Endothelial cell of umbilical vein (primary cell): ENCODE measurements at regions not wholly inside any gene's neighbourhood (a gene's known extent, or its start where the extent isn't known, plus 50 kb on each side); places are given as distances from the start of the nearest gene placed in this dataset.

Source experiments
- BruUV-seq: library from RNA; stranded (reverse); fragments of 400-500 nt; replicated peaks from 2 replicates; lab custom pipeline; 2021; lab: Mats Ljungman, UMichigan
- CTCF ChIA-PET: fragments of 300-600, 350-600 bp; sonication (Branson Sonifier 250); formaldehyde crosslinking; loops from one replicate; lab custom pipeline; 2021; ENCODE audit warnings: antibody characterized with exemption, inconsistent platforms; lab: Charles Lee
- POLR2A ChIA-PET: fragments of 300-600, 350-600 bp; sonication (Branson Sonifier 250); formaldehyde crosslinking; loops from one replicate; lab custom pipeline; 2021; ENCODE audit warnings: antibody characterized with exemption, inconsistent platforms; lab: Charles Lee
- DNase-seq: peaks from one replicate; pipeline ENCODE4 v3.0.0-alpha.2; 2011; ENCODE audit warnings: low read depth, low spot score
- FAIRE-seq: peaks from 2 replicates; lab custom pipeline; 2011; peaks lifted over from hg19 to GRCh38; lab: Jason Lieb, UNC
- H2AFZ ChIP-seq: 2 replicates; pipeline ENCODE4 v1.6.0; 2012; ENCODE audit warnings: low read depth, low read length, control low read depth, inconsistent platforms
- H3K27ac ChIP-seq: 2 replicates; pipeline ENCODE4 v1.5.1; 2011; ENCODE audit warnings: low read depth, mild to moderate bottlenecking, control low read depth, low read length, moderate library complexity; ENCODE audit not compliant: insufficient read depth
- H3K27me3 ChIP-seq, 2 experiments: 2 replicates each; pipeline versions ENCODE4 v1.6.0 to v1.6.1; 2011; ENCODE audit warnings: low read length in 2 of 2, mixed read lengths in 1 of 2; ENCODE audit not compliant: control insufficient read depth in 2 of 2, insufficient read depth in 2 of 2
- H3K36me3 ChIP-seq, 2 experiments: 2 replicates in 1 of 2; 3 replicates in 1 of 2; pipeline ENCODE4 v1.5.1; 2011; ENCODE audit warnings: low read length in 2 of 2, mild to moderate bottlenecking in 1 of 2, moderate library complexity in 1 of 2; ENCODE audit not compliant: control insufficient read depth in 2 of 2, insufficient read depth in 2 of 2; ENCODE audit errors: extremely low read depth in 1 of 2
- H3K4me1 ChIP-seq: 3 replicates; pipeline ENCODE4 v1.5.1; 2011; ENCODE audit warnings: mild to moderate bottlenecking, low read length; ENCODE audit not compliant: control insufficient read depth, insufficient read depth; ENCODE audit errors: extremely low read depth
- H3K4me2 ChIP-seq: 2 replicates; pipeline ENCODE4 v1.6.1; 2011; ENCODE audit warnings: low read length, control low read depth, mixed read lengths; ENCODE audit not compliant: insufficient read depth
- H3K4me3 ChIP-seq, 3 experiments: fragments of 200-600 bp in 1 of 3; sonication (generic), shearing (Covaris generic) in 1 of 3; replicated peaks in 1 of 3; 2 replicates each; pipeline ENCODE4 v1.5.1; 2011 to 2016; ENCODE audit warnings: control low read depth in 3 of 3, low read length in 3 of 3, mild to moderate bottlenecking in 2 of 3, inconsistent platforms in 1 of 3, low read depth in 1 of 3, moderate library complexity in 1 of 3; ENCODE audit not compliant: insufficient read depth in 1 of 3
- H3K79me2 ChIP-seq: 2 replicates; pipeline ENCODE4 v1.6.0; 2012; ENCODE audit warnings: low read length, inconsistent platforms; ENCODE audit not compliant: control insufficient read depth, insufficient read depth
- H3K9ac ChIP-seq: replicated peaks from 2 replicates; pipeline ENCODE3; 2011; ENCODE audit warnings: low read length, control low read depth; ENCODE audit not compliant: insufficient read depth; ENCODE audit errors: extremely low read depth
- H3K9me1 ChIP-seq: replicated peaks from 3 replicates; pipeline ENCODE4 v1.6.0; 2011; ENCODE audit warnings: mild to moderate bottlenecking, low read length; ENCODE audit not compliant: control insufficient read depth, insufficient read depth; ENCODE audit errors: extremely low read depth
- H3K9me3 ChIP-seq: replicated peaks from 2 replicates; pipeline ENCODE4 v1.5.1; 2012; ENCODE audit warnings: low read length, inconsistent platforms; ENCODE audit not compliant: control insufficient read depth, insufficient read depth
- H4K20me1 ChIP-seq: replicated peaks from 2 replicates; pipeline ENCODE3; 2011; ENCODE audit warnings: mild to moderate bottlenecking, low read length; ENCODE audit not compliant: control insufficient read depth, insufficient read depth; ENCODE audit errors: extremely low read depth
- CTCF ChIP-seq, 2 donors: IDR thresholded peaks; 1 replicate in 1 of 2; 2 replicates in 1 of 2; pipeline ENCODE4 v1.5.1; 2011; ENCODE audit warnings: low read length in 2 of 2, mild to moderate bottlenecking in 2 of 2, moderate library complexity in 2 of 2, control low read depth in 1 of 2, inconsistent platforms in 1 of 2, low read depth in 1 of 2; ENCODE audit not compliant: insufficient read depth in 1 of 2; ENCODE audit errors: extremely low read depth in 1 of 2
- EZH2 ChIP-seq: IDR thresholded peaks from 2 replicates; pipeline ENCODE4 v1.6.1; 2012; ENCODE audit warnings: borderline replicate concordance, low read depth, mild to moderate bottlenecking, moderate library complexity, low read length, inconsistent platforms; ENCODE audit not compliant: severe bottlenecking
- FOS ChIP-seq: IDR thresholded peaks from 2 replicates; pipeline ENCODE4 v1.6.1; 2011; ENCODE audit warnings: mild to moderate bottlenecking, low read length, moderate library complexity, borderline replicate concordance; ENCODE audit not compliant: insufficient read depth
- GATA2 ChIP-seq: IDR thresholded peaks from 2 replicates; pipeline ENCODE4 v1.7.0; 2011; ENCODE audit warnings: low read depth, mild to moderate bottlenecking, moderate library complexity, mixed read lengths, low read length; ENCODE audit not compliant: insufficient read length, insufficient read depth
- JUN ChIP-seq: IDR thresholded peaks from 2 replicates; pipeline ENCODE4 v1.6.1; 2011; ENCODE audit warnings: borderline replicate concordance, low read depth; ENCODE audit not compliant: insufficient read length, insufficient read depth
- MYC ChIP-seq: IDR thresholded peaks from one replicate; pipeline ENCODE4 v1.6.1; 2011; ENCODE audit warnings: mild to moderate bottlenecking, low read depth, low read length
- POLR2A ChIP-seq: IDR thresholded peaks from 2 replicates; pipeline ENCODE4 v1.6.1; 2012; ENCODE audit warnings: low read depth, mild to moderate bottlenecking, control low read depth, low read length
- POLR2AphosphoS5 ChIP-seq: IDR thresholded peaks from 2 replicates; pipeline ENCODE4 v1.6.1; 2012; ENCODE audit warnings: low read depth, mild to moderate bottlenecking, control low read depth, low read length, moderate library complexity; ENCODE audit not compliant: insufficient read depth
- dilution Hi-C: fragments of 300-500 bp; cut with MboI; formaldehyde crosslinking; loops from one replicate; pipeline ENCODE4 v1.15.0; 2019; ENCODE audit warnings: low sequenced_read_pairs; ENCODE audit not compliant: extremely low pct_ligation_motif_present
- intact Hi-C: fragments of 100-400 bp; cut with micrococcal nuclease; formaldehyde crosslinking; loops from one replicate; pipeline ENCODE4 v1.10.0; 2022
- TF ChIP-seq, protein P1 (sequence below): IDR thresholded peaks from 2 replicates; pipeline ENCODE4 v1.6.1; 2011; ENCODE audit not compliant: insufficient read depth, insufficient read length

DNA sequence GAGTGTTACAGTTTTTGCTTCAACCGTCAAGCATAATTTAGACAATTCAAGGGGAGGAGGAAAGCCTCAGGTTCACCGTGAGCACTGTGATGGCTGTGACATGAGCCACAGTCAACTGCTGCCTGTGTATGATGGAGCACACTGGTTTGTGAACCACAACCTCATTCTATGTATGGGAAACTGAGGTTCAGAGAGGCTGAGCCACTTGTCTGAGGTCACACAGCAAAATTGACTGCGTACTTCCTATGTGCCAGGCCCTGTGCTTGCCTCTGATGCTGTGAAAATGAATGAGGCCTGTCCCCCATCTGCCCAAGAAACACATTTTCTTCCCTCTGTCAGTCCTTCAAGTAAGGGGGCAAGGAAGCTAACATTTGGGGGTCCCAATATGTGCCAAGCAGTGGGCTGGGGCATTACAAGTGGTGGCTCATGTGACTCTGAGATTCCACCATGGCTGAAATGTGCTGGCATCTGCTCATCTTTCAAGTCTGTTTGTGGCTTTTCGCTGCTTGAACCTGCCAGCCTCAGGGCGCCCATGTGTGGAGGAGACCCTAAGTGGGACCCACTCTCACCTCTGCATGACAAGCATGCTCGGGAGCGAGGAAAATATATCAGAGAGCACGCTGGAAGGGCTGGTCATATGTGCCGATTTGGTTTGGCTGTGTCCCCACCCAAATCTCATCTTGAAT lies 79.7 kb downstream of the ADRA2C start:
- Histone ChIP-seq H3K4me1 (no peaks in the 10 kb centered on the region), H3K27me3 (peaks cover 0 to 3% of the 10 kb centered on the region in 2 experiments), H3K27ac (no peak overlapping the region), H3K36me3 (no peaks in the 10 kb centered on the region), H4K20me1 (no peaks in the 10 kb centered on the region), H3K9me3 (no peaks in the 10 kb centered on the region), H3K4me2 (no peak overlapping the region), H3K9ac (no peak overlapping the region), H3K9me1 (no peaks in the 10 kb centered on the region), H3K79me2 (no peaks in the 10 kb centered on the region), H2AFZ (no peak overlapping the region), H3K4me3 (no peak overlapping the region)
- TF ChIP-seq MYC, result no peak
- TF ChIP-seq POLR2A, result no peak
- POLR2A ChIA-PET, result no interaction called here
- DNase-seq, result no peak
- CTCF ChIA-PET, result no interaction called here
- dilution Hi-C loops (no loop called here), intact Hi-C loops (no loop called here)
- BruUV-seq, result no TSS peak
- no peak for FAIRE-seq

GRCh38 chr4:3847211-3847940 lies 81.2 kb downstream of the ADRA2C start:
- FAIRE-seq (no peak), DNase-seq (no peak)
- intact Hi-C loops, result no loop called here
- H3K27me3 ChIP-seq, result peaks cover 0 to 3% of the 10 kb centered on the region in 2 experiments
- H3K79me2 ChIP-seq, result no peaks in the 10 kb centered on the region
- BruUV-seq, result no TSS peak
- no peak overlapping the region for H3K9ac ChIP-seq
- H4K20me1 ChIP-seq, result no peaks in the 10 kb centered on the region
- no peak overlapping the region for H3K4me3 ChIP-seq
- H3K27ac ChIP-seq, result no peak overlapping the region
- ChIA-PET POLR2A (no interaction called here), CTCF (no interaction called here)
- no peaks in the 10 kb centered on the region for H3K9me3 ChIP-seq
- no peaks in the 10 kb centered on the region for H3K36me3 ChIP-seq
- no peak overlapping the region for H3K4me2 ChIP-seq
- H3K9me1 ChIP-seq, result no peaks in the 10 kb centered on the region
- TF ChIP-seq GATA2, result no peak
- no peak for TF ChIP-seq EZH2
- TF ChIP-seq POLR2A, result no peak
- TF ChIP-seq MYC, result no peak
- TF ChIP-seq, protein P1, sequence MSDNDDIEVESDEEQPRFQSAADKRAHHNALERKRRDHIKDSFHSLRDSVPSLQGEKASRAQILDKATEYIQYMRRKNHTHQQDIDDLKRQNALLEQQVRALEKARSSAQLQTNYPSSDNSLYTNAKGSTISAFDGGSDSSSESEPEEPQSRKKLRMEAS, result no peak
- TF ChIP-seq JUN, result no peak
- no peak for TF ChIP-seq CTCF (IDR thresholded peaks at IDR 0.05; ENCODE audit: extremely low read depth in 1 of 2, insufficient read depth in 1 of 2, low read depth in 1 of 2, low read length in 2 of 2)
- no peak for TF ChIP-seq POLR2AphosphoS5
- TF ChIP-seq FOS, result no peak
- dilution Hi-C loops, result no loop called here
- H3K4me1 ChIP-seq, result no peaks in the 10 kb centered on the region
- no peak overlapping the region for H2AFZ ChIP-seq
